ENCODE measurements at regions not wholly inside any gene's neighbourhood (a gene's known extent, or its start where the extent isn't known, plus 50 kb on each side); places are given as distances from the start of the nearest gene placed in this dataset.
"Not testable (repeated sequence)": the region's sequence is repeated elsewhere in the genome, so short reads cannot be mapped to it uniquely, and the experiment has no call there.

DNA sequence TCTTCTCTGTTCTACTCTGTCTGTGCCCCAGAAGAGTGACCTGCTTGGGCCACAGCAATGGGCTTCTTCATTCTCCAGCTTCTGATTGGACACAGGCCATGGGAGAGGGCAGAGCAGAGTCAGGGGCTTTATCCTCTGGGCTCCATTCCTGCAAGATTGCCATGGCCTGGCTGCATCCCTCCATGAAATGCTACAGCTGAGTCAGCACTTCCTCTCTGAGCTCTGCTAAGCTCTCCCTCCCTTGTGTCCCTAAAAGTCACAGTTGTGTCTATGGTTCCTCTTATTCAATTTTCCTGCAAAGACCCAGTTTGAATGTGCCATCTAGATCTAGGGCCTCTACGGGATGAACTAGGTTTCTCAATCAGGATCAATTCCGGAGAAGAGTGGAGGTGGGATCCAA, 903.8 kb downstream of the TYW1 start:
- DNase-seq (ENCODE audit: low read depth): no peak
- no peak overlapping the region for H3K4me3 ChIP-seq (ENCODE audit: control insufficient read depth, low read depth, low read length)
- TF ChIP-seq, protein P1, sequence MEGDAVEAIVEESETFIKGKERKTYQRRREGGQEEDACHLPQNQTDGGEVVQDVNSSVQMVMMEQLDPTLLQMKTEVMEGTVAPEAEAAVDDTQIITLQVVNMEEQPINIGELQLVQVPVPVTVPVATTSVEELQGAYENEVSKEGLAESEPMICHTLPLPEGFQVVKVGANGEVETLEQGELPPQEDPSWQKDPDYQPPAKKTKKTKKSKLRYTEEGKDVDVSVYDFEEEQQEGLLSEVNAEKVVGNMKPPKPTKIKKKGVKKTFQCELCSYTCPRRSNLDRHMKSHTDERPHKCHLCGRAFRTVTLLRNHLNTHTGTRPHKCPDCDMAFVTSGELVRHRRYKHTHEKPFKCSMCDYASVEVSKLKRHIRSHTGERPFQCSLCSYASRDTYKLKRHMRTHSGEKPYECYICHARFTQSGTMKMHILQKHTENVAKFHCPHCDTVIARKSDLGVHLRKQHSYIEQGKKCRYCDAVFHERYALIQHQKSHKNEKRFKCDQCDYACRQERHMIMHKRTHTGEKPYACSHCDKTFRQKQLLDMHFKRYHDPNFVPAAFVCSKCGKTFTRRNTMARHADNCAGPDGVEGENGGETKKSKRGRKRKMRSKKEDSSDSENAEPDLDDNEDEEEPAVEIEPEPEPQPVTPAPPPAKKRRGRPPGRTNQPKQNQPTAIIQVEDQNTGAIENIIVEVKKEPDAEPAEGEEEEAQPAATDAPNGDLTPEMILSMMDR (IDR thresholded peaks at IDR 0.05; ENCODE audit: control insufficient read depth, insufficient read depth, low read depth, low read length, missing control alignments): no peak

GRCh38 chr7:67901808-67902480, 905.3 kb downstream of the TYW1 start:
- no peak overlapping the region for H3K4me3 ChIP-seq (ENCODE audit: control insufficient read depth, low read depth, low read length)
- TF ChIP-seq, protein P1 (IDR thresholded peaks at IDR 0.05; ENCODE audit: control insufficient read depth, insufficient read depth, low read depth, low read length, missing control alignments): no peak
- no peak for DNase-seq (ENCODE audit: low read depth)

- DNase-seq (ENCODE audit: low read depth): no peak
- no peak overlapping the region for H3K4me3 ChIP-seq (ENCODE audit: control insufficient read depth, low read depth, low read length)
- TF ChIP-seq, protein P1 (IDR thresholded peaks at IDR 0.05; ENCODE audit: control insufficient read depth, insufficient read depth, low read depth, low read length, missing control alignments): no peak
These were observed 911.2 kb downstream of the TYW1 start for GRCh38 chr7:67907792-67908191.

DNA sequence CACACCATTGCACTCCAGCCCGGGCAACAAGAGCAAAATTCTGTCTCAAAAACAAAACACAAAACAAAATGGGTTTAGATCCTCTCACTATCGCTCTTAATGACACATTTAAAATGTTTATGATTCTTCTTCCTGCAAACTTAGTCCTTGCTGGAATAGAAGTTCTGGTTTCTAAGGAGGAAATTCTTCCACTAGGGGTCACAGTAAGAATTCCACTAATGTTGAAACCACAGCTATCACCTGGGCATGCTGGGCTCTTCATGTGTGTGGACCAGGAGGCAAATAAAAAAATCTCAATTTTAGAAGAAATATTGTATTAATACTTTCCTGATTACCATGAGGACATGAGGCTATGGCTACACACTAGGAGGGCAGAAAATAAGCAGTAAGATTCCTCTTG, 915.8 kb downstream of the TYW1 start:
- no peak for DNase-seq (ENCODE audit: low read depth)
- TF ChIP-seq, protein P1 (IDR thresholded peaks at IDR 0.05; ENCODE audit: control insufficient read depth, insufficient read depth, low read depth, low read length, missing control alignments): no peak
- no peak overlapping the region for H3K4me3 ChIP-seq (ENCODE audit: control insufficient read depth, low read depth, low read length)

- DNase-seq (ENCODE audit: low read depth): no peak
- H3K4me3 ChIP-seq (ENCODE audit: control insufficient read depth, low read depth, low read length): no peak overlapping the region
- TF ChIP-seq, protein P1 (IDR thresholded peaks at IDR 0.05; ENCODE audit: control insufficient read depth, insufficient read depth, low read depth, low read length, missing control alignments): no peak
These were observed 917.0 kb downstream of the TYW1 start for GRCh38 chr7:67913604-67914003.

DNA sequence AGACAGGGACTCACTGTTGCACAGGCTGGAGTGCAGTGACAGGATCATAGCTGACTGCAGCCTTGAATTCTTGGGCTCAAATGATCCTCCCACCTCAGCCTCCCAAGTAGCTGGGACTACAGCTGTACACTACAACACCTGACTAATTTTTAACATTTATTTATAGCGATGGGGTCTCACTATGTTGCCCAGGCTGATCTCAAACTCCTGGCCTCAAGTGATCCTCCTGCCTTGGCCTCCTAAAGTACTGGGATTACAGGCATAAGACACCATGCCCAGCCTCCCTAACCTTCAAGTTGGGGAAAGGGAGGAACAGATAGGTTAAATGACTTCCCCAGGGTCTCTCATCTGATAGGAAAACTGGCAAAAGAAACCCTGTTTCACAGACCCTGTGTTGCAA, 919.5 kb downstream of the TYW1 start:
- DNase-seq (ENCODE audit: low read depth); H3K4me3 ChIP-seq (ENCODE audit: control insufficient read depth, low read depth, low read length): not testable (repeated sequence)

- H3K4me3 ChIP-seq (ENCODE audit: control insufficient read depth, low read depth, low read length): no peak overlapping the region
- DNase-seq (ENCODE audit: low read depth): no peak
- TF ChIP-seq, protein P1 (IDR thresholded peaks at IDR 0.05; ENCODE audit: control insufficient read depth, insufficient read depth, low read depth, low read length, missing control alignments): no peak
These were observed 920.2 kb downstream of the TYW1 start for GRCh38 chr7:67916571-67917436.
